GM13977 (cell line): ENCODE measurements at regions not wholly inside any gene's neighbourhood (a gene's known extent, or its start where the extent isn't known, plus 50 kb on each side); places are given as distances from the start of the nearest gene placed in this dataset.

Experiments used
- DNase-seq: peaks from one replicate; pipeline ENCODE4 v3.0.0; 2012; ENCODE audit warnings: low spot score
- in situ Hi-C: fragments of 300-500 bp; cut with MboI; formaldehyde crosslinking; loops from one replicate; pipeline ENCODE4 v1.12.0; 2022; ENCODE audit warnings: low sequenced_read_pairs, low pct_unique_long_range_greater_than_20kb, mixed read lengths, inconsistent platforms; ENCODE audit not compliant: unreplicated experiment
- TF ChIP-seq, protein P1 (sequence below): IDR thresholded peaks from 2 replicates; pipeline ENCODE4 v1.5.1; 2012; ENCODE audit warnings: mild to moderate bottlenecking, control low read depth; ENCODE audit not compliant: insufficient read depth; ENCODE audit errors: extremely low read depth, missing control alignments

DNA sequence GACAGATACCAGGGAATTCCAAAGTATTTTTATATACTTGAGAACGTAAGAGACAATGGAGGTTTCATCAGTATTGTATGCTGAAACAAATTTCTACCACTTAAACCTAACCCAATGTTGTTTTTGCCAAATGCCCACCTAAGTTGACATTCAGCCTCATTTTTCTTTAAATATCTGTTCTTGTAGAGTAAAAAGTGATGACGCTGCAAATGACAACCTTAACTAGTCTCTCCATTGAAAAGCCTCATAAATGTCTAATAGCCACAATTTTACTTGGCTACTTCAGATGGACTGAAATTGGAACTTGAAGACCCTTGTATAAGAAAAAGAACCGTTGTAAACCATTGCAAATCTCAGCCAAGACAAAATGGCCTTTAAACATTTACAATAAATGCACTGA, 176.9 kb downstream of the CRPPA start:
- DNase-seq: no peak
- in situ Hi-C loops: no loop called here
- TF ChIP-seq, protein P1, sequence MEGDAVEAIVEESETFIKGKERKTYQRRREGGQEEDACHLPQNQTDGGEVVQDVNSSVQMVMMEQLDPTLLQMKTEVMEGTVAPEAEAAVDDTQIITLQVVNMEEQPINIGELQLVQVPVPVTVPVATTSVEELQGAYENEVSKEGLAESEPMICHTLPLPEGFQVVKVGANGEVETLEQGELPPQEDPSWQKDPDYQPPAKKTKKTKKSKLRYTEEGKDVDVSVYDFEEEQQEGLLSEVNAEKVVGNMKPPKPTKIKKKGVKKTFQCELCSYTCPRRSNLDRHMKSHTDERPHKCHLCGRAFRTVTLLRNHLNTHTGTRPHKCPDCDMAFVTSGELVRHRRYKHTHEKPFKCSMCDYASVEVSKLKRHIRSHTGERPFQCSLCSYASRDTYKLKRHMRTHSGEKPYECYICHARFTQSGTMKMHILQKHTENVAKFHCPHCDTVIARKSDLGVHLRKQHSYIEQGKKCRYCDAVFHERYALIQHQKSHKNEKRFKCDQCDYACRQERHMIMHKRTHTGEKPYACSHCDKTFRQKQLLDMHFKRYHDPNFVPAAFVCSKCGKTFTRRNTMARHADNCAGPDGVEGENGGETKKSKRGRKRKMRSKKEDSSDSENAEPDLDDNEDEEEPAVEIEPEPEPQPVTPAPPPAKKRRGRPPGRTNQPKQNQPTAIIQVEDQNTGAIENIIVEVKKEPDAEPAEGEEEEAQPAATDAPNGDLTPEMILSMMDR: no peak

DNA sequence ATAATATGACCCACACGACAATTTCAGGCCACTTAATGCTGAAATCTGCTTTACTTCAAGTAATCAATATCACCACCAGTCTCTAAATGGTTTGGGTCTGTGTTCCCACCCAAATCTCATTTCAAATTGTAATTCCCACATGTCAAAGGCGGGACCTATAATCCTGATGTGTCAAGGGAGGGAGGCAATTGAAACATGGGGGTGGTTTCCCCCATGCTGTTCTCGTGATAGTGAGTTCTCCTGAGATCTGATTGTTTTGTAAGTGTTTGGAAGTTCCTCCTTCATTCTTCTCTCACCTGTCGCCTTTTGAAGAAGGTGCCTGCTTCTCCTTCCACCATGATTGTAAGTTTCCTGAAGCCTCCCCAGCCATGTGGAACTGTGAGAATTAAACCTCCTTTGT, 178.4 kb downstream of the CRPPA start:
- TF ChIP-seq, protein P1: no peak
- in situ Hi-C loops: no loop called here
- DNase-seq: no peak

DNA sequence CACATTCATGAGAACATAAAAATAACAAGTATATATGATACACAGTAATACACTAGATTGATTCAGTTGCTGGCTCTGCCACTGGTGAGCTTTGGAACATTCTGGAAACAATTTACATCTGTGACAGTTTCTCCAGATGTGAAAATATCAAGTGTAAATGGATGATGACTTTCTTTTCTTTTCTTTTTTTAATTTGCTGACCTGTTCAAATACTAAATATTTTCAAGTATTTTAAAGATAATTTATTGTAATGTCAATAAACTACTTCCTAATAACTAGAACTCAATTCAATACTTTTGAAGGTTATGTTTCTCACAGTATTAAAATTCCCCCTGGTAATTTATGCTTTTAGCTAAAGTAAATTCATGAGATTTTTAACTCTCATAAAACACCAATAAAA, 180.3 kb downstream of the CRPPA start:
- no peak for DNase-seq
- TF ChIP-seq, protein P1: no peak
- in situ Hi-C loops: no loop called here

DNA sequence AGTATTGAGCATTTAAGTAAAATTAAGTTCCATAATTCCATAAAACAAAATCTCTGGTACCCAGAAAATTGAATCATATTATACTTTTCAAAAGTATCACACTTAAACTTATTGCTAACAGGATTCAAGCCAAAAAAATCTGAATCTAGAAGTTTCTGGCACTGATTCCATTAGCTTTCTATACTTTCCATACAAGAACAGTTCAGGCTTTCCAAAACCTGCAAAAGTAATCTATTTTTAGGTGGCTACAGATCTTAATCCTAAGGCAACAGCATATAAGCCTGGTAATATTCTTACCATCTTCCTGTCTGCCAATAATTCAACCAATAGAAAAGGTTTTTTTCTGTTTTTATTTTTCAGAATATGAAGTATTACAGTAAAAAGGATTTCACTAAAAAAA, 185.0 kb downstream of the CRPPA start:
- no peak for DNase-seq
- in situ Hi-C loops: no loop called here
- TF ChIP-seq, protein P1: no peak

DNA sequence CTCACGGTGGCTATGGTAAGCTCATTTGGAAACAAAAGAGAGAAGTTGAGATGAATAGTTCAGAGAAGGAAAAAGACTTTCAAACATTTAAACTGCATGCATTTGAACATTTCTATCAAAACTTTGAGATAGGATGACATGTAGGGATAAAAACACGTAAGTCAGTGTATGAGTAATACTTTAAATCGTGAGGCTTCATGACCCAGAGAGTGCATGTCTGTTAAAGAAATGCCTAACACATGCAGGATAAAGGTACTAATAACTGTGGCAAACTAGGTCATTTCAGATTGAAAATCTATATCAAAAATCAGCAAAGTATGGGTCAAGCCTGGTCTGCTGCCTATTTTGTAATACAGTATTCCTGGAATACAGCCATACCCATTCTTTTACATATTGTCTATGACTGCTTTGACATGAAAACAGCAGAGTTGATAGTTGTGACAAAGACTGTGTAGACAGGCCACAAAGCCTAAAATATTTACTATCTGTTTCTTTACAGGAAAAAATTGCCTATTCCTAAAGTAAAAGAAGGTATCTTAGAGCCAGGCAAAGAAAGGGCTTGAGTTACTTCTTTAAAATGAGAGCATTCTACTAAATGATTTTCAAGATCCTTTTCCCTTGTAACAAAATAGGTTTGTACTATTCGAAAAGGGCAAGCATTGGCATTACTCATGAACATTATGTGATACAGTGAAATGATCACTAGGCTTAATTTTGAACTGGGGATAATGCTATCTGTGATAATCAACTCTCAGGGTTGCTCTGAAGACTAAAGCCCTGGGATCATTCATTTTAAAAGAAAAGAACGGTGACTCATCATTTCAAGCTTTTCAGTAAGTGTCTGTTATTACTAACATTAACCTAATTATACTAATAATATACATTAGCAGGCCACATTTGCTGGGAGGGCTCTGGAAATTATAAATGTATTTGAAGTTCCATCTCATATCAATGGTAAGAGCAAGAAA, 185.9 kb downstream of the CRPPA start:
- TF ChIP-seq, protein P1: no peak
- no peak for DNase-seq
- in situ Hi-C loops: no loop called here

DNA sequence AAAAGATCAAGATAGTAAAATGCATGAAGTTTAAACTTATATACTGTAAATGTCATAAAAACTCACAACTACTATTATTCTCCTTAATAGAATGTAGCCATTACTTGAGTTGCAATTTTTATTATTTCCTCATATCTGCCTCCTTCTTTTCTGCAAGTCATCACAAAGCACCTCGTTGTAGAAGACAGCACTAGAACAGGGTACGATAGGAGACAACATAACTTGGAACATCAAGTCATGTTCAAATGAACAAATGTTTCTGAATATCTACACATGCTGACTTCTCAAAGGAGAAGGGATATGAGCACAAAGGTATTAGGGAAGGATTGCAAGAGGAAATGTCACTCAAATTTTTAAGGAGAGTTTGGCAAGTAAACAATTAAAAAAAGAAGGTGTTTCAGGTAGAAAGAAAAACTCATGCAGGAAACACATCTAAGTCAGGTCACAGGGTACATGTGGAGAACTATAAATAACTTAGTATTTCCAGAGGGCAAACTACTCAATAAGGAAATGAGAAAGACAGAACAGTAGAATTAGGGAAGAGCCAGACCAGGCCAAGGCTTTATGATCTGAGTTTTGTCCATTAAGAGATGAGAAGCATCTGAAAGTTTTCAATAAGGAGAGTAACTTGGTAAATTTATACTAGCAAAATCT, 186.7 kb downstream of the CRPPA start:
- DNase-seq: no peak
- TF ChIP-seq, protein P1: no peak
- in situ Hi-C loops: no loop called here
